ENCODE measurements at regions not wholly inside any gene's neighbourhood (a gene's known extent, or its start where the extent isn't known, plus 50 kb on each side); places are given as distances from the start of the nearest gene placed in this dataset.
"Not testable (repeated sequence)": the region's sequence is repeated elsewhere in the genome, so short reads cannot be mapped to it uniquely, and the experiment has no call there.

- Mint-ChIP-seq H3K36me3 (no peaks in the 10 kb centered on the region), H3K4me3 (no peak overlapping the region), H3K27ac (no peak overlapping the region), H3K9me3 (ENCODE audit: low read depth) (peaks cover 4% of the 10 kb centered on the region), H3K27me3 (no peaks in the 10 kb centered on the region), H3K4me1 (no peaks in the 10 kb centered on the region)
- ATAC-seq: no peak
- DNase-seq: no peak
- CTCF ChIA-PET: no interaction called here
These were observed 2412.8 kb downstream of the ARAP2 start for GRCh38 chr4:33831442-33832066.

- H3K9me3 Mint-ChIP-seq (ENCODE audit: low read depth); H3K4me1 Mint-ChIP-seq; H3K4me3 Mint-ChIP-seq; ATAC-seq; H3K27me3 Mint-ChIP-seq; CTCF ChIA-PET; DNase-seq; H3K36me3 Mint-ChIP-seq; H3K27ac Mint-ChIP-seq: not testable (repeated sequence)
These were observed 2408.6 kb downstream of the ARAP2 start for GRCh38 chr4:33835764-33836163.

GRCh38 chr4:33837043-33837838 is 2407.1 kb downstream of the ARAP2 start:
- DNase-seq: no peak
- Mint-ChIP-seq H3K4me1 (no peaks in the 10 kb centered on the region), H3K4me3 (no peak overlapping the region), H3K27me3 (no peaks in the 10 kb centered on the region), H3K36me3 (no peaks in the 10 kb centered on the region), H3K27ac (no peak overlapping the region), H3K9me3 (ENCODE audit: low read depth) (peaks cover 2% of the 10 kb centered on the region)
- no peak for ATAC-seq
- CTCF ChIA-PET: no interaction called here

- Mint-ChIP-seq H3K4me1 (no peaks in the 10 kb centered on the region), H3K4me3 (no peak overlapping the region), H3K36me3 (peaks cover 1% of the 10 kb centered on the region), H3K9me3 (ENCODE audit: low read depth) (peaks cover 4% of the 10 kb centered on the region), H3K27me3 (no peaks in the 10 kb centered on the region), H3K27ac (no peak overlapping the region)
- CTCF ChIA-PET: no interaction called here
- no peak for DNase-seq
- ATAC-seq: no peak
These were observed 2403.2 kb downstream of the ARAP2 start for GRCh38 chr4:33841120-33841519.

- Mint-ChIP-seq H3K4me1 (peaks cover 2% of the 10 kb centered on the region), H3K4me3 (no peak overlapping the region), H3K27ac (no peak overlapping the region), H3K27me3 (no peaks in the 10 kb centered on the region), H3K36me3 (peaks cover 1% of the 10 kb centered on the region), H3K9me3 (ENCODE audit: low read depth) (peaks cover 13% of the 10 kb centered on the region)
- no peak for ATAC-seq
- no peak for DNase-seq
- CTCF ChIA-PET: no interaction called here
These were observed 2393.9 kb downstream of the ARAP2 start for GRCh38 chr4:33850371-33850902.

GRCh38 chr4:33853670-33854069 is 2390.6 kb downstream of the ARAP2 start:
- H3K4me1 Mint-ChIP-seq; H3K27me3 Mint-ChIP-seq; ATAC-seq; H3K9me3 Mint-ChIP-seq (ENCODE audit: low read depth); CTCF ChIA-PET; H3K27ac Mint-ChIP-seq; H3K4me3 Mint-ChIP-seq; DNase-seq; H3K36me3 Mint-ChIP-seq: not testable (repeated sequence)

- Mint-ChIP-seq H3K27me3 (no peaks in the 10 kb centered on the region), H3K27ac (no peak overlapping the region)
- ATAC-seq: no peak
These were observed 2379.9 kb downstream of the ARAP2 start for GRCh38 chr4:33864290-33864859.

GRCh38 chr4:33873791-33874190 is 2370.5 kb downstream of the ARAP2 start:
- Mint-ChIP-seq H3K36me3 (no peaks in the 10 kb centered on the region), H3K4me3 (no peak overlapping the region), H3K9me3 (ENCODE audit: low read depth) (peaks cover 11% of the 10 kb centered on the region), H3K27ac (no peak overlapping the region), H3K27me3 (no peaks in the 10 kb centered on the region), H3K4me1 (no peaks in the 10 kb centered on the region)
- no peak for ATAC-seq
- no peak for DNase-seq
- CTCF ChIA-PET: no interaction called here

More at GRCh38 chr4:33864290-33864859, 2379.9 kb downstream of the ARAP2 start:
- Mint-ChIP-seq H3K9me3 (ENCODE audit: low read depth) (peaks cover 14% of the 10 kb centered on the region), H3K4me1 (no peaks in the 10 kb centered on the region), H3K36me3 (no peaks in the 10 kb centered on the region), H3K4me3 (no peak overlapping the region)
- CTCF ChIA-PET: no interaction called here
- DNase-seq: no peak

- H3K4me1 Mint-ChIP-seq: no peaks in the 10 kb centered on the region
- H3K27me3 Mint-ChIP-seq: no peaks in the 10 kb centered on the region
- no peaks in the 10 kb centered on the region for H3K36me3 Mint-ChIP-seq
- CTCF ChIA-PET: no interaction called here
- no peak overlapping the region for H3K27ac Mint-ChIP-seq
- no peak overlapping the region for H3K4me3 Mint-ChIP-seq
- peaks cover 12% of the 10 kb centered on the region for H3K9me3 Mint-ChIP-seq (ENCODE audit: low read depth)
- DNase-seq: no peak
- no peak for ATAC-seq
These were observed 2365.6 kb downstream of the ARAP2 start for GRCh38 chr4:33878710-33879109.

- no peaks in the 10 kb centered on the region for H3K4me1 Mint-ChIP-seq
These were observed 2363.1 kb downstream of the ARAP2 start for GRCh38 chr4:33881176-33881575.

GRCh38 chr4:33882246-33882990 is 2361.9 kb downstream of the ARAP2 start:
- CTCF ChIA-PET: interaction anchor here (1.4 kb wide), 1 partner anchor 17 kb away, joined by 3 read pairs; no protein-coding TSS in a partner anchor
- peaks cover 9% of the 10 kb centered on the region for H3K9me3 Mint-ChIP-seq (ENCODE audit: low read depth)
- ATAC-seq (no peak), DNase-seq (no peak)
- H3K4me1 Mint-ChIP-seq: no peaks in the 10 kb centered on the region
- no peak overlapping the region for H3K4me3 Mint-ChIP-seq
- no peak overlapping the region for H3K27ac Mint-ChIP-seq
- H3K27me3 Mint-ChIP-seq: no peaks in the 10 kb centered on the region
- H3K36me3 Mint-ChIP-seq: no peaks in the 10 kb centered on the region

More at GRCh38 chr4:33881176-33881575, 2363.1 kb downstream of the ARAP2 start:
- DNase-seq (no peak), ATAC-seq (no peak)
- no peaks in the 10 kb centered on the region for H3K27me3 Mint-ChIP-seq
- H3K4me3 Mint-ChIP-seq: no peak overlapping the region
- H3K27ac Mint-ChIP-seq: no peak overlapping the region
- peaks cover 12% of the 10 kb centered on the region for H3K9me3 Mint-ChIP-seq (ENCODE audit: low read depth)
- CTCF ChIA-PET: no interaction called here
- H3K36me3 Mint-ChIP-seq: no peaks in the 10 kb centered on the region

GRCh38 chr4:33883111-33883510 is 2361.2 kb downstream of the ARAP2 start:
- CTCF ChIA-PET: interaction anchor here (1.4 kb wide), 1 partner anchor 17 kb away, joined by 3 read pairs; no protein-coding TSS in a partner anchor
- Mint-ChIP-seq H3K27me3 (no peaks in the 10 kb centered on the region), H3K27ac (no peak overlapping the region), H3K4me3 (no peak overlapping the region), H3K9me3 (ENCODE audit: low read depth) (peaks cover 12% of the 10 kb centered on the region), H3K4me1 (no peaks in the 10 kb centered on the region), H3K36me3 (no peaks in the 10 kb centered on the region)
- DNase-seq (no peak), ATAC-seq (no peak)

GRCh38 chr4:33886356-33886755 is 2358.0 kb downstream of the ARAP2 start:
- Mint-ChIP-seq H3K36me3 (no peaks in the 10 kb centered on the region), H3K27ac (no peak overlapping the region), H3K27me3 (no peaks in the 10 kb centered on the region), H3K9me3 (ENCODE audit: low read depth) (peaks cover 10% of the 10 kb centered on the region), H3K4me1 (no peaks in the 10 kb centered on the region), H3K4me3 (no peak overlapping the region)
- CTCF ChIA-PET: no interaction called here
- no peak for ATAC-seq
- DNase-seq: no peak
